NT2/D1 (cell line): ENCODE measurements at regions not wholly inside any gene's neighbourhood (a gene's known extent, or its start where the extent isn't known, plus 50 kb on each side); places are given as distances from the start of the nearest gene placed in this dataset.

Experiments used
- YY1 ChIP-seq: IDR thresholded peaks from 2 replicates; pipeline ENCODE4 v1.6.1; 2011; ENCODE audit not compliant: insufficient read length, insufficient read depth
- ZNF274 ChIP-seq: IDR thresholded peaks from 2 replicates; pipeline ENCODE4 v1.6.1; 2011; ENCODE audit warnings: mild to moderate bottlenecking, low read depth, low read length

DNA sequence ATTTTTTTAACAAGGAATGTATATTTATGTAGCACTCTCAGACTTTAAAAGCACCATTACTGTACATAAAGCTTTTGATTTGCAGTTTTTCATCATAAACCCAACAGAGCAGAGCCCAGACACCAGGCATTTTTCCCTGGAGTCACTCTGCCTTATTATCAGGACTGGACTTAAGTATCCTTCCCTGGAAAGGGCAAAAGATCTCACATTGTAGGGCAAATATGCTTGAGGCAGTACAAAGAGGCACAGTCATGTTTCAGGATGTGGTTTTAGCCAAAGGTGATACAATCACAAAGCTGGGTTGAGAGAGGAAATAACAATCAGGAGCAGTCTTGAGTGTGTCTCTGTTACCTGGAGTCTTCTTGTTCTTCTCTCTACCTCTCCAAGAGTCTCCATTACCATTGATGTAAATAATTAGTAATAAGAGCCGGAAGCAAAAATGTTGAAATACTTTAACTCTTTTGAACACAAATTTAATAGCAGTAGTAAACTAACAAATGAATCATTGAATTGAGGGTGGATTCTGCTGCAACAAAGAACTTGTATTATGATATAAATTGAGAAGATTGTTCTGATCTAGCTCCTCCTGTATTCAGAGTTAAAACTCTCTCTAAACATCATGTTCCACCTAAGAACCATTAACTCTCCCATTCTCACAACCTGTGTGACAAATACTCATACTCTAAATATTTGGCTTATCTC lies 160.5 kb downstream of the LTN1 start:
- TF ChIP-seq YY1 = no peak
- TF ChIP-seq ZNF274 = no peak
